Retinal pigment epithelial cell (primary cell): ENCODE measurements at regions not wholly inside any gene's neighbourhood (a gene's known extent, or its start where the extent isn't known, plus 50 kb on each side); places are given as distances from the start of the nearest gene placed in this dataset.

Experiments used
- DNase-seq: peaks from one replicate; pipeline ENCODE4 v3.0.0-alpha.2; 2010; ENCODE audit warnings: low read depth
- H3K4me3 ChIP-seq: 2 replicates; pipeline ENCODE4 v1.5.1; 2011; ENCODE audit warnings: mild to moderate bottlenecking, low read length, control low read depth, moderate library complexity
- TF ChIP-seq, protein P1 (sequence below): conservative IDR thresholded peaks from 2 replicates; pipeline ENCODE4 v1.5.1; 2011; ENCODE audit warnings: low read depth, low read length, control low read depth, inconsistent platforms

DNA sequence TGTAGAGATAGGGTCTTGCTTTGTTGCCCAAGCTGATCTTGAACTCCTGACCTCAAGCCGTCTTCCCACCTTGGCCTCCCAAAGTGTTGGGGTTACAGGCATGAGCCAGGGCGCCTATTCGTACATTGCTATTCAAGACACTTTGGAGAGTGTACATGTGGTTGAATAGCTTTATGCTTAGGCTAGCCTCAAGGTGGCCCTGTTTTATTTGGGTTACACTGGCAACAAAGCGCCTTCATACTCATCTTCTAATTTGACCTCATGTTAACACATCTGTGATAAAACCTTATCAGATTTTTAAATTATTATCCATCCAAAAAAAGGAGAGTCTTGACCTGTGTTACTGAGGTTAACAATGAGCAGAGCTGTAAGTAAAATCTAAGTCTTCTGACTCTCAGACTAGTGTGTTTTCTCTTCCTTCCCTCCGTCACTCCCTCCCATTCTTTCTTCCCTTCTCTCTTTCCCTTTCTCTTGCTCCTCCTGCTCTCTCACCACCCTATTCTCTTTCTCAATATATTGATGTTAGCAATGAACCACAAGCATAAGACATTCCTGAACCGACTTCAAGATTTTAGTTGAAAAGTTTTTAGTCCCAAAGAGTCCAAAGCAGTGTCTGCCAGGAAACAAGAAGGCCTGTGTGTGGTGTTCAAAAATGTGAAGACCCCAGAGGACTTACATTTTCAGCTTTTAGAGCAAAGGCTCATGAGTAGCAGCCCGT lies 603.7 kb upstream of the CFAP20DC start:
- TF ChIP-seq, protein P1, sequence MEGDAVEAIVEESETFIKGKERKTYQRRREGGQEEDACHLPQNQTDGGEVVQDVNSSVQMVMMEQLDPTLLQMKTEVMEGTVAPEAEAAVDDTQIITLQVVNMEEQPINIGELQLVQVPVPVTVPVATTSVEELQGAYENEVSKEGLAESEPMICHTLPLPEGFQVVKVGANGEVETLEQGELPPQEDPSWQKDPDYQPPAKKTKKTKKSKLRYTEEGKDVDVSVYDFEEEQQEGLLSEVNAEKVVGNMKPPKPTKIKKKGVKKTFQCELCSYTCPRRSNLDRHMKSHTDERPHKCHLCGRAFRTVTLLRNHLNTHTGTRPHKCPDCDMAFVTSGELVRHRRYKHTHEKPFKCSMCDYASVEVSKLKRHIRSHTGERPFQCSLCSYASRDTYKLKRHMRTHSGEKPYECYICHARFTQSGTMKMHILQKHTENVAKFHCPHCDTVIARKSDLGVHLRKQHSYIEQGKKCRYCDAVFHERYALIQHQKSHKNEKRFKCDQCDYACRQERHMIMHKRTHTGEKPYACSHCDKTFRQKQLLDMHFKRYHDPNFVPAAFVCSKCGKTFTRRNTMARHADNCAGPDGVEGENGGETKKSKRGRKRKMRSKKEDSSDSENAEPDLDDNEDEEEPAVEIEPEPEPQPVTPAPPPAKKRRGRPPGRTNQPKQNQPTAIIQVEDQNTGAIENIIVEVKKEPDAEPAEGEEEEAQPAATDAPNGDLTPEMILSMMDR = no peak
- H3K4me3 ChIP-seq = no peak overlapping the region
- DNase-seq = no peak

DNA sequence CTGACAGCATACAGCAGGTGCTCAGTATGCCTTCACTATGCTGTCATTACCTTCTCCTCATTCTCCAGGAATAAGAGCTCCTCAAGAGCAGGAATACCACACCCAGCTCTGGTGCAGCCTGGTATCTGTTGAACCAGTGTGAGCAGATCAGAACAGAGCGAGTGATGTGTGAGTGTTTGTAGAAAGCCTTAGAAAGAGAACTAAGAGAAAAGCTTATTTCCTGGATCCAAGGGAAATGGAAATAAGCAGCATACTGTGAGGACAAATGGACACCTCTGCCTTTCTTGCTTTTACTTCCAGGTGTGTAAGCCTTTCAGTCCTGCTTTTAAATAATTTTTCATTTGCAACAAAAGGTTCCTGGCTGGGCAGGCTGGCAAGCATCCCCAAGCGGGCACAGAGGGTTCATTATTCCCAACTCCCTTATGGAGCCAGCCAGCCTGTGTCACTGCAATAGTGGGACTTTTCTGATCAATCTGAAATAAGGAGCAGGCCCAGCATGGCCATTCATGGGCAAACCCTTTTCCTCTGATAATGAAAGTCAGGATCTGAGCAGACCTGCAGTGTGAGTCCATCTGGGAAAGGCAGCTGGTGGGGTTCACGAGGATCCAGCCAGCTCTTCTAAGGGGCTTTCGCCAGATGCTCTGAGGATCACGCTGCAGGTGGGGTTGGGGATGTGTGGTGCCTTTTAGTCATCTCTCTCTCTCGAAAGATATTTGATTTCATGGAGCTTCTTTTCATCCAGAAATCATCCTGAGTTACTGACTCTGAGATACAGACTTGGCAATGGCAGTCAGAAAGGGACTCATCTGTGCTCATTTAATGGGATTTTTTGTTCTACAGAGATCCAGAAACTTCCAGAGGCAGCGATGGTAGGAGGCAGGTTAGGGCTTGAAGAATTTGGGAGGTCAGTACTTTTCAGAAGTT lies 594.9 kb upstream of the CFAP20DC start:
- no peak overlapping the region for H3K4me3 ChIP-seq
- TF ChIP-seq, protein P1 = no peak
- DNase-seq = no peak

DNA sequence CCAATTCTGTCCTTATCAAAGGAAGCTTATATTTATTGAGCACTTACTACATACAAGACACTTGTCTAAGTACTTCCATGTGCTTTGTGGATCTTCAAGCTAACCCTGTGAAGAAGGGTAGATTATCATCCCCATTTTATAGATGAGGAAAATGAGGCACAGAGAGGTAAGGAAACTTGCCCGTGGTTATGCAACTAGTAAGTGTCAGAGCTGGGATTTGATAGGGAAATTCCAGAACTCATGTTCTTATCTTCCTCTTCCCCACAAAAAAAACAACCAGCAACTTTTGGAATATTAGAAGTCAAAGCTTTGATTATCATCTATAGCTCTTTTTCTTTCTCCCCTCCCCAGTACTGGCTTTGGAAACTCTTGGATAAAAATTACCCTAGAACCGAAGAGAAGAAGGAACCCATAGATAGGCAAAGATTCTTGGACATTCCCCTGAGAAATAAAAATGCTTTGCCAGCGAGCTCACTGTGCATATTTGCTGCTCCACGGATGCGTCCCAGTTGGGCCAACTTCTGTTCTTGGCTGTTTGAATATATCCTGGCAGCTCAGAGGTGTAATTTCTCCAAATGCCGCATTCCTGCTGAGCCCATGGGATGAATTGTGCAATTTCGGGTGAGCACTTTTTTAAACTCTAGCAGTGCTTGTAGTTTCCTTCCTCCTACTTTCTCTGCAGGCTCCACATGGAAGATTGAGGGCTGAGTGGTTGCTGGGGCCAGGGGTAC lies 591.5 kb upstream of the CFAP20DC start:
- no peak for DNase-seq
- TF ChIP-seq, protein P1 = no peak
- no peak overlapping the region for H3K4me3 ChIP-seq

- DNase-seq = no peak
- TF ChIP-seq, protein P1 = no peak
- no peak overlapping the region for H3K4me3 ChIP-seq
These were observed 583.1 kb upstream of the CFAP20DC start for GRCh38 chr3:59632760-59633573.

- no peak for DNase-seq
- H3K4me3 ChIP-seq = no peak overlapping the region
- TF ChIP-seq, protein P1 = no peak
These were observed 581.7 kb upstream of the CFAP20DC start for GRCh38 chr3:59631482-59631881.

- no peak overlapping the region for H3K4me3 ChIP-seq
- TF ChIP-seq, protein P1 = no peak
- DNase-seq = no peak
These were observed 571.2 kb upstream of the CFAP20DC start for GRCh38 chr3:59621037-59621436.
